Amniotic epithelial cell (primary cell): ENCODE measurements at regions not wholly inside any gene's neighbourhood (a gene's known extent, or its start where the extent isn't known, plus 50 kb on each side); places are given as distances from the start of the nearest gene placed in this dataset.

Experiments
- DNase-seq: peaks from one replicate; pipeline ENCODE4 v3.0.0-alpha.2; 2010; ENCODE audit warnings: low read depth

GRCh38 chr1:115140442-115141144 lies 51.3 kb upstream of the TSPAN2 start:
- DNase-seq: no peak

- DNase-seq: no peak
These were observed 50.1 kb upstream of the TSPAN2 start for GRCh38 chr1:115139381-115139780.
